Naive thymus-derived CD4-positive, alpha-beta T cell (primary cell): ENCODE measurements at regions not wholly inside any gene's neighbourhood (a gene's known extent, or its start where the extent isn't known, plus 50 kb on each side); places are given as distances from the start of the nearest gene placed in this dataset.

Experiments
- ATAC-seq: fragments of 150-1000 bp; cut with Tn5 transposase; 2 replicates; pipeline ENCODE4 v1.10.0; 2021; ENCODE audit warnings: mild to moderate bottlenecking, moderate library complexity
- CTCF ChIA-PET: fragments of 350-600 bp; sonication (Branson Sonifier 250); formaldehyde crosslinking; loops from one replicate; lab custom pipeline; 2021; ENCODE audit warnings: antibody characterized with exemption; lab: Charles Lee
- POLR2A ChIA-PET: fragments of 350-600 bp; sonication (Branson Sonifier 250); formaldehyde crosslinking; loops from one replicate; lab custom pipeline; 2021; ENCODE audit warnings: antibody characterized with exemption, inconsistent platforms; lab: Charles Lee
- DNase-seq, 9 donors: peaks; one replicate each; pipeline versions ENCODE4 v3.0.0 to v3.0.0-alpha.2; 2020 to 2022; ENCODE audit warnings: mixed read lengths in 1 of 9
- H3K27ac ChIP-seq: one replicate; pipeline ENCODE4 v1.7.0; 2013; ENCODE audit warnings: mild to moderate bottlenecking, low read depth, low read length, moderate library complexity
- H3K27me3 ChIP-seq, 2 donors: one replicate each; pipeline ENCODE4 v1.7.0; 2013; ENCODE audit warnings: low read length in 2 of 2, mild to moderate bottlenecking in 2 of 2, moderate library complexity in 2 of 2; ENCODE audit not compliant: control insufficient read depth in 2 of 2, insufficient read depth in 2 of 2
- H3K36me3 ChIP-seq, 3 experiments: 1 replicate in 2 of 3; 2 replicates in 1 of 3; pipeline ENCODE4 v1.7.0; 2013; ENCODE audit warnings: low read length in 3 of 3, mild to moderate bottlenecking in 3 of 3, moderate library complexity in 1 of 3; ENCODE audit not compliant: insufficient read depth in 3 of 3, control insufficient read depth in 2 of 3
- H3K4me1 ChIP-seq, 2 donors: one replicate each; pipeline ENCODE4 v1.7.0; 2013; ENCODE audit warnings: low read length in 2 of 2, mild to moderate bottlenecking in 2 of 2, moderate library complexity in 1 of 2; ENCODE audit not compliant: control insufficient read depth in 2 of 2, insufficient read depth in 2 of 2
- H3K4me3 ChIP-seq: 2 replicates; pipeline ENCODE4 v1.7.0; 2013; ENCODE audit warnings: mild to moderate bottlenecking, low read length
- H3K9me3 ChIP-seq, 3 experiments: 1 replicate in 2 of 3; 2 replicates in 1 of 3; pipeline ENCODE4 v1.7.0; 2013; ENCODE audit warnings: low read length in 3 of 3; ENCODE audit not compliant: control insufficient read depth in 2 of 3
- H3K27ac Mint-ChIP-seq, 9 donors: one replicate each; pipeline ENCODE4 v1.8.0; 2020 to 2022; ENCODE audit warnings: mixed read lengths in 9 of 9, mild to moderate bottlenecking in 8 of 9, moderate library complexity in 5 of 9, inconsistent platforms in 2 of 9
- H3K27me3 Mint-ChIP-seq, 5 donors: one replicate each; pipeline ENCODE4 v1.8.0; 2021 to 2022; ENCODE audit warnings: mixed read lengths in 5 of 5, mild to moderate bottlenecking in 1 of 5
- H3K36me3 Mint-ChIP-seq, 5 donors: one replicate each; pipeline ENCODE4 v1.8.0; 2020 to 2022; ENCODE audit warnings: mixed read lengths in 5 of 5, mild to moderate bottlenecking in 3 of 5, inconsistent platforms in 1 of 5
- H3K4me1 Mint-ChIP-seq, 7 donors: one replicate each; pipeline ENCODE4 v1.8.0; 2020 to 2022; ENCODE audit warnings: mixed read lengths in 7 of 7, mild to moderate bottlenecking in 3 of 7, inconsistent platforms in 1 of 7
- H3K4me3 Mint-ChIP-seq, 10 donors: one replicate each; pipeline ENCODE4 v1.8.0; 2020 to 2022; ENCODE audit warnings: mild to moderate bottlenecking in 10 of 10, mixed read lengths in 10 of 10, moderate library complexity in 6 of 10, inconsistent platforms in 2 of 10
- H3K9me3 Mint-ChIP-seq, 11 donors: one replicate each; pipeline ENCODE4 v1.8.0; 2020 to 2022; ENCODE audit warnings: mixed read lengths in 11 of 11, mild to moderate bottlenecking in 4 of 11, inconsistent platforms in 1 of 11, moderate library complexity in 1 of 11
- intact Hi-C, 2 donors: fragments of 100-400 bp; cut with micrococcal nuclease; formaldehyde crosslinking; loops; one replicate each; pipeline ENCODE4 v1.15.1; 2023

DNA sequence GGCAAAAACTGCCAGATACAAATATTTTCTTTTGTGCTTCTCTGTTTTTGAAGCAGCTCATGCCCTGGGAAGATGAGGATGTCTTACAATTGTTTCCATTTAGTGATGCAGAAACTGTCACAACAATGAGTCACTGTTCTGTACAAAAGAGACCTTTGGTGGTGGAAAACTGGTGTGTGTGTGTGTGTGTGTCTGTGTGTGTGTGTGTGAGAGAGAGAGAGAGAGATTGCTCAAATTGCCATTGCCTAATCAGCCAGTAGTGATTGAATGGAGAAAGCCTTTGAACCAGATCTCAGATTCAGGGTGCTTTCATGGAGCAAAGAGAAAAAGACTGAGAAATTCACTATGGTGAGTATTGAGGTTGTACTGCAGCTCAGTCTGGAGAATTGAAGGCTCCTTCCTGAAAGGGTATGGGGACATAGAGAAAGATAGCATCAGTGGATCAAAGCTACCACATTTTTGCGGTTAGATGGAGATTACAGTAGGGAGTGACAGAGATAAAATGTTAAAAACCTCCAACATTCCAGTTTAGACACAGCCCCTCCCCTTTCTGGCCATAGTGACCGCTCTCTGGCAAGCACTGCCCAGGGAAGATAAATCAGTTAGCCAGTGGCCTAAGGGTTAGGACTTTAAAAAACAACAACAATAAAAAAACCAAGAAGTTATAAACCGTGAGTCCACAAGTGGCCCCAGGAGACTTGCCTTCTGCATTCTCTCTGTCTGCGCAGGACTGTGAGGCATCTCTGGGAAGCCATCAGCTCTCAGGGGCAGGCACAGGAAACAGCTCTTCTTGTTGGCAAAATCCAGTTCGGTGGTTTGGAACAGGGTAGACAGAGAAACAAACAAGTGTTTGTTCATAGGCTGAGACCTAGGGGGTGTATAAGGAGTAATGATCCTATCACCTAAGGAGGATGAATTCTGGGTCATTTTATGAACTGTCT, 406.5 kb downstream of the DUSP10 start:
- no peak overlapping the region for H3K27ac ChIP-seq
- peaks cover 0 to 5% (median 0%) of the 10 kb centered on the region in 3 experiments for H3K9me3 ChIP-seq
- no peak overlapping the region for H3K4me3 Mint-ChIP-seq
- ATAC-seq (no peak), DNase-seq (no peak)
- no peak overlapping the region for H3K27ac Mint-ChIP-seq
- H3K27me3 ChIP-seq: no peaks in the 10 kb centered on the region
- H3K36me3 ChIP-seq: peaks cover 0 to 2% (median 0%) of the 10 kb centered on the region in 3 experiments
- H3K4me1 Mint-ChIP-seq: peaks cover 0 to 4% (median 0%) of the 10 kb centered on the region in 7 donors
- H3K36me3 Mint-ChIP-seq: peaks cover 0 to 5% (median 0%) of the 10 kb centered on the region in 5 donors
- no peaks in the 10 kb centered on the region for H3K4me1 ChIP-seq
- ChIA-PET CTCF (no interaction called here), POLR2A (no interaction called here)
- peaks cover 0 to 27% (median 12%) of the 10 kb centered on the region in 11 donors for H3K9me3 Mint-ChIP-seq
- intact Hi-C loops: no loop called here
- H3K27me3 Mint-ChIP-seq: peaks cover 0 to 36% (median 20%) of the 10 kb centered on the region in 5 donors
- no peak overlapping the region for H3K4me3 ChIP-seq

GRCh38 chr1:221336126-221336525, 405.8 kb downstream of the DUSP10 start:
- H3K9me3 ChIP-seq: peaks cover 0 to 5% (median 0%) of the 10 kb centered on the region in 3 experiments
- H3K4me3 Mint-ChIP-seq: no peak overlapping the region

DNA sequence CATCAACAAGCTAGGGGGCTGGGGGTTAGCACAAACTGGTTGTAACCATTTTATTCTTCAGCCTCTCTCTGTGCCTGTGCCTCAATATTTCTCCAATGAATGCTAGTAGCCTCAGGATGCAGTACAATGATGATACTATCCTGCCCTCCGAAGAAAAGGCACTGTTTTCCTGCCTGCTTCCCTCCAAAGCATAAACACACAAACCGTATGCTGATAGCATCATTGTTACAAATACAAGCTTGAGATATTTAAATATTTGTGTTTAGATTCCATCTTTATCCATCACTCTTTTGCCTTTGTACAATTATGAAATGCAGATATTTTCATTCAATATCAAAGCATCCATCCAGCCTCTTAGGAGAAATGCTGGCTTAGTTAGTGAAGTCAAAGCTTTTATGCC, 404.8 kb downstream of the DUSP10 start:
- ChIA-PET POLR2A (no interaction called here), CTCF (no interaction called here)
- Mint-ChIP-seq H3K36me3 (peaks cover 0 to 4% (median 0%) of the 10 kb centered on the region in 5 donors), H3K9me3 (peaks cover 0 to 12% (median 8%) of the 10 kb centered on the region in 11 donors), H3K4me1 (peaks cover 0 to 4% (median 0%) of the 10 kb centered on the region in 7 donors), H3K27ac (no peak overlapping the region), H3K27me3 (peaks cover 0 to 36% (median 21%) of the 10 kb centered on the region in 5 donors), H3K4me3 (no peak overlapping the region)
- Histone ChIP-seq H3K4me3 (no peak overlapping the region), H3K27ac (no peak overlapping the region), H3K36me3 (peaks cover 0 to 2% (median 0%) of the 10 kb centered on the region in 3 experiments), H3K9me3 (no peaks in the 10 kb centered on the region), H3K27me3 (no peaks in the 10 kb centered on the region), H3K4me1 (no peaks in the 10 kb centered on the region)
- DNase-seq: no peak
- intact Hi-C loops: no loop called here
- ATAC-seq: no peak

More at GRCh38 chr1:221336126-221336525, 405.8 kb downstream of the DUSP10 start:
- Mint-ChIP-seq H3K27me3 (peaks cover 0 to 36% (median 21%) of the 10 kb centered on the region in 5 donors), H3K36me3 (peaks cover 0 to 5% (median 0%) of the 10 kb centered on the region in 5 donors), H3K9me3 (peaks cover 0 to 22% (median 9%) of the 10 kb centered on the region in 11 donors), H3K27ac (no peak overlapping the region), H3K4me1 (peaks cover 0 to 4% (median 0%) of the 10 kb centered on the region in 7 donors)
- no peaks in the 10 kb centered on the region for H3K4me1 ChIP-seq
- ATAC-seq (no peak), DNase-seq (no peak)
- no peak overlapping the region for H3K27ac ChIP-seq
- no peaks in the 10 kb centered on the region for H3K27me3 ChIP-seq
- intact Hi-C loops: no loop called here
- H3K4me3 ChIP-seq: no peak overlapping the region
- CTCF ChIA-PET: no interaction called here
- POLR2A ChIA-PET: no interaction called here
- peaks cover 0 to 2% (median 0%) of the 10 kb centered on the region in 3 experiments for H3K36me3 ChIP-seq

DNA sequence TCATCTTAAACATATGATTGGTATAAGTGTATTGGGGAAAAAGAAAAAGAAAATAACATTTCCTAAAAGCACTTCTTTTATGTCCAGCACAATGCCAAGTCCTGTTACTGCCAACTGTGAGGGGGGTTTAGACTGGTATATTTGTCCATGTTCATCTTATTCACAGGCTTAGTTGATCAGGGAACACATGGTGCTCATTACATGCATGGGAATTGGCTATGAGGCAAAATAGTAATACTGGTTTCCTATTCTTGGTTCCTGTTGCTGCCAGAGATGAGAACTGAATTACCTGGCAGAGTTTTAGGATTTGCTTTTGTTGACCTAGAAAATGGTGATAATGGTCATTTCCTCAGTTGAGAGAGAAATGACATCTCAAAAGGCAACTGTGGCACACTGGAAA, 398.8 kb downstream of the DUSP10 start:
- DNase-seq: no peak
- Mint-ChIP-seq H3K4me3 (no peak overlapping the region), H3K27ac (no peak overlapping the region), H3K27me3 (peaks cover 0 to 34% (median 23%) of the 10 kb centered on the region in 5 donors), H3K4me1 (no peaks in the 10 kb centered on the region), H3K9me3 (no peaks in the 10 kb centered on the region), H3K36me3 (no peaks in the 10 kb centered on the region)
- CTCF ChIA-PET: no interaction called here
- H3K36me3 ChIP-seq: no peaks in the 10 kb centered on the region
- POLR2A ChIA-PET: no interaction called here
- no peak overlapping the region for H3K4me3 ChIP-seq
- H3K4me1 ChIP-seq: no peaks in the 10 kb centered on the region
- ATAC-seq: no peak
- intact Hi-C loops: no loop called here
- no peaks in the 10 kb centered on the region for H3K27me3 ChIP-seq
- H3K27ac ChIP-seq: no peak overlapping the region
- no peaks in the 10 kb centered on the region for H3K9me3 ChIP-seq

DNA sequence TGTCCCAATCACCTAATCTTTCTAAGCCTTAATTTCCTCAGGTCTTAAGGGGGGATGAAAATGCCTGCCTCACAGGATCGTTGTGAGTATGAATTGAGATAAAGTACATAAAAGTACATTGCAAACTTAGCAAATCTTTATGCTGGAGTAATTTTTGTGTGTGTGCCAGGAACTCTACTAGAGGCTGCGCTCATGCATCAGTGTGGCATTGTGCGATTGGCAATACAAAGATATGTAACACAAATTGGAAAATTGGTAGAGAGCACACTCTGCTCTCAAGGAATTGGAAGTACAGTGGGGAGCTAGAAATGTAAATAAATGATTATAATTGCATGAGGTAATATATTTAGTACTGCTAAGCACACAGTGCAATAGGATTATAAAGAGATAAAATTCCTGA, 398.3 kb downstream of the DUSP10 start:
- H3K27ac ChIP-seq: no peak overlapping the region
- H3K9me3 Mint-ChIP-seq: no peaks in the 10 kb centered on the region
- intact Hi-C loops: no loop called here
- ChIA-PET CTCF (no interaction called here), POLR2A (no interaction called here)
- H3K4me3 Mint-ChIP-seq: no peak overlapping the region
- ATAC-seq (no peak), DNase-seq (no peak)
- no peaks in the 10 kb centered on the region for H3K9me3 ChIP-seq
- peaks cover 0 to 39% (median 27%) of the 10 kb centered on the region in 5 donors for H3K27me3 Mint-ChIP-seq
- no peak overlapping the region for H3K4me3 ChIP-seq
- no peaks in the 10 kb centered on the region for H3K4me1 ChIP-seq
- H3K27me3 ChIP-seq: no peaks in the 10 kb centered on the region
- no peaks in the 10 kb centered on the region for H3K36me3 Mint-ChIP-seq
- H3K4me1 Mint-ChIP-seq: no peaks in the 10 kb centered on the region
- no peaks in the 10 kb centered on the region for H3K36me3 ChIP-seq
- H3K27ac Mint-ChIP-seq: no peak overlapping the region

GRCh38 chr1:221344693-221345092, 397.2 kb downstream of the DUSP10 start:
- Histone ChIP-seq H3K27me3 (no peaks in the 10 kb centered on the region), H3K4me3 (no peak overlapping the region), H3K9me3 (no peaks in the 10 kb centered on the region), H3K36me3 (no peaks in the 10 kb centered on the region), H3K4me1 (no peaks in the 10 kb centered on the region), H3K27ac (no peak overlapping the region)
- no peaks in the 10 kb centered on the region for H3K9me3 Mint-ChIP-seq
- CTCF ChIA-PET: no interaction called here
- H3K27me3 Mint-ChIP-seq: peaks cover 0 to 44% (median 19%) of the 10 kb centered on the region in 5 donors
- POLR2A ChIA-PET: no interaction called here
- no peaks in the 10 kb centered on the region for H3K36me3 Mint-ChIP-seq
- H3K4me1 Mint-ChIP-seq: no peaks in the 10 kb centered on the region
- H3K27ac Mint-ChIP-seq: no peak overlapping the region
- no peak for DNase-seq
- intact Hi-C loops: no loop called here
- ATAC-seq: no peak
- H3K4me3 Mint-ChIP-seq: no peak overlapping the region
